ENCODE measurements at regions not wholly inside any gene's neighbourhood (a gene's known extent, or its start where the extent isn't known, plus 50 kb on each side); places are given as distances from the start of the nearest gene placed in this dataset.

GRCh38 chr6:153801917-153802316, 237.1 kb upstream of the OPRM1 start:
- TF ChIP-seq CTCF (IDR thresholded peaks at IDR 0.05) (no peak), POLR2A (IDR thresholded peaks at IDR 0.05) (no peak)
